ENCODE measurements at regions not wholly inside any gene's neighbourhood (a gene's known extent, or its start where the extent isn't known, plus 50 kb on each side); places are given as distances from the start of the nearest gene placed in this dataset.

GRCh38 chr2:8541636-8542035 is 140.2 kb upstream of the ID2 start:
- TF ChIP-seq POLR2AphosphoS5 (IDR thresholded peaks at IDR 0.05; ENCODE audit: low read depth, low read length) (no peak), POLR2A (IDR thresholded peaks at IDR 0.05; ENCODE audit: low read depth, low read length) (no peak), PAX5 (IDR thresholded peaks at IDR 0.05; ENCODE audit: insufficient read depth, low read length, severe bottlenecking) (no peak), TAF1 (IDR thresholded peaks at IDR 0.05; ENCODE audit: low read depth, low read length) (no peak)

All from GM12891 (cell line).